ENCODE measurements at regions not wholly inside any gene's neighbourhood (a gene's known extent, or its start where the extent isn't known, plus 50 kb on each side); places are given as distances from the start of the nearest gene placed in this dataset.

- Mint-ChIP-seq H3K27me3 (ENCODE audit: low read depth in 2 of 2) (no peaks in the 10 kb centered on the region), H3K4me1 (no peaks in the 10 kb centered on the region), H3K36me3 (peaks cover 2% of the 10 kb centered on the region), H3K27ac (no peak overlapping the region), H3K4me3 (no peak overlapping the region), H3K9me3 (peaks cover 17 to 25% of the 10 kb centered on the region in 2 donors)
- WGBS (ENCODE audit: insufficient coverage), result 94% methylated on average over 2 of the region's 2 CpGs
- ATAC-seq (no peak), DNase-seq (no peak)
- intact Hi-C loops (cut with micrococcal nuclease), result no loop called here
- no peak overlapping the region for H3K27ac ChIP-seq (ENCODE audit: low read length)
- H3K4me1 ChIP-seq (ENCODE audit: control insufficient read depth, insufficient read depth, low read length), result no peaks in the 10 kb centered on the region
- H3K36me3 ChIP-seq (ENCODE audit: control insufficient read depth, insufficient read depth, low read length), result no peaks in the 10 kb centered on the region
- peaks cover 19% of the 10 kb centered on the region for H3K9me3 ChIP-seq (ENCODE audit: control insufficient read depth, insufficient read depth, low read length)
- no peak for TF ChIP-seq CTCF (IDR thresholded peaks at IDR 0.05)
- no peaks in the 10 kb centered on the region for H3K27me3 ChIP-seq (ENCODE audit: control insufficient read depth, insufficient read depth, low read length)
- H3K4me3 ChIP-seq (ENCODE audit: low read length), result no peak overlapping the region
Observed at GRCh38 chr13:38042771-38043170, 173.2 kb upstream of the TRPC4 start.

GRCh38 chr13:38024431-38024830 is 154.9 kb upstream of the TRPC4 start:
- Histone ChIP-seq H3K4me3 (ENCODE audit: low read length) (no peak overlapping the region), H3K27ac (ENCODE audit: low read length) (no peak overlapping the region), H3K36me3 (ENCODE audit: control insufficient read depth, insufficient read depth, low read length) (no peaks in the 10 kb centered on the region), H3K9me3 (ENCODE audit: control insufficient read depth, insufficient read depth, low read length) (peaks cover 3% of the 10 kb centered on the region), H3K4me1 (ENCODE audit: control insufficient read depth, insufficient read depth, low read length) (no peaks in the 10 kb centered on the region), H3K27me3 (ENCODE audit: control insufficient read depth, insufficient read depth, low read length) (no peaks in the 10 kb centered on the region)
- Mint-ChIP-seq H3K4me3 (no peak overlapping the region), H3K36me3 (peaks cover 46% of the 10 kb centered on the region), H3K4me1 (no peaks in the 10 kb centered on the region), H3K27ac (no peak overlapping the region), H3K27me3 (ENCODE audit: low read depth in 2 of 2) (no peaks in the 10 kb centered on the region), H3K9me3 (peaks cover 22 to 32% of the 10 kb centered on the region in 2 donors)
- ATAC-seq, result no peak
- no peak for DNase-seq
- TF ChIP-seq CTCF (IDR thresholded peaks at IDR 0.05), result no peak
- intact Hi-C loops (cut with micrococcal nuclease), result no loop called here
- WGBS (ENCODE audit: insufficient coverage), result 60% methylated on average over 1 of the region's 2 CpGs

- no CpG with 5 or more reads among the region's 2 CpGs for WGBS (ENCODE audit: insufficient coverage)
- H3K4me1 ChIP-seq (ENCODE audit: control insufficient read depth, insufficient read depth, low read length), result no peaks in the 10 kb centered on the region
- H3K4me3 Mint-ChIP-seq, result no peak overlapping the region
- intact Hi-C loops (cut with micrococcal nuclease), result no loop called here
- H3K27me3 ChIP-seq (ENCODE audit: control insufficient read depth, insufficient read depth, low read length), result no peaks in the 10 kb centered on the region
- no peak overlapping the region for H3K4me3 ChIP-seq (ENCODE audit: low read length)
- DNase-seq (no peak), ATAC-seq (no peak)
- no peak for TF ChIP-seq CTCF (IDR thresholded peaks at IDR 0.05)
- H3K9me3 ChIP-seq (ENCODE audit: control insufficient read depth, insufficient read depth, low read length), result peaks cover 5% of the 10 kb centered on the region
- H3K36me3 Mint-ChIP-seq, result peaks cover 37% of the 10 kb centered on the region
- H3K27ac Mint-ChIP-seq, result no peak overlapping the region
- no peaks in the 10 kb centered on the region for H3K27me3 Mint-ChIP-seq (ENCODE audit: low read depth in 2 of 2)
- no peak overlapping the region for H3K27ac ChIP-seq (ENCODE audit: low read length)
- peaks cover 24 to 30% of the 10 kb centered on the region in 2 donors for H3K9me3 Mint-ChIP-seq
- H3K4me1 Mint-ChIP-seq, result no peaks in the 10 kb centered on the region
- no peaks in the 10 kb centered on the region for H3K36me3 ChIP-seq (ENCODE audit: control insufficient read depth, insufficient read depth, low read length)
Observed at GRCh38 chr13:38017320-38017719, 147.7 kb upstream of the TRPC4 start.

DNA sequence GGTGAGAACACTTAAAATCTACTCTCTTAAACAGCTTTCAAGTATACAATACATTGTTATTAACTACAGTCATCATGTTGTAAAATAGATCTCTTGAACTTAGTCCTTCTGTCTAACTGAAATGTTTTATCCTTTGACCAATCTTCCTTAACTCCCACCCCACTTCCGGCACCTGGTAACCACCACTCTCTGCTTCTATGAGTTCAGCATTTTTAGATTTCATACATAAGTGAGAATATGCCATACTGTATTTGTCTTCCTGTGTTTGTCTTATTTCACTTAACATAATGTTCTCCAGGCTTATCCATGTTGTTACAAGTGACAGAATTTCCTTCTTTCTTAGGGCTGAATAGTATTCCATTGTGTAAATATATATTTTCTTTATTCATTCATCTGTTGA is 144.1 kb upstream of the TRPC4 start:
- Mint-ChIP-seq H3K4me1 (no peaks in the 10 kb centered on the region), H3K27ac (no peak overlapping the region), H3K9me3 (peaks cover 14 to 17% of the 10 kb centered on the region in 2 donors), H3K4me3 (no peak overlapping the region), H3K36me3 (peaks cover 11% of the 10 kb centered on the region), H3K27me3 (ENCODE audit: low read depth in 2 of 2) (no peaks in the 10 kb centered on the region)
- Histone ChIP-seq H3K27ac (ENCODE audit: low read length) (no peak overlapping the region), H3K36me3 (ENCODE audit: control insufficient read depth, insufficient read depth, low read length) (no peaks in the 10 kb centered on the region), H3K27me3 (ENCODE audit: control insufficient read depth, insufficient read depth, low read length) (no peaks in the 10 kb centered on the region), H3K9me3 (ENCODE audit: control insufficient read depth, insufficient read depth, low read length) (peaks cover 2% of the 10 kb centered on the region), H3K4me1 (ENCODE audit: control insufficient read depth, insufficient read depth, low read length) (no peaks in the 10 kb centered on the region), H3K4me3 (ENCODE audit: low read length) (no peak overlapping the region)
- intact Hi-C loops (cut with micrococcal nuclease), result no loop called here
- TF ChIP-seq CTCF (IDR thresholded peaks at IDR 0.05), result no peak
- no peak for ATAC-seq
- DNase-seq, result no peak
- WGBS (ENCODE audit: insufficient coverage), result no CpG with 5 or more reads among the region's 1 CpG
